ENCODE measurements at regions not wholly inside any gene's neighbourhood (a gene's known extent, or its start where the extent isn't known, plus 50 kb on each side); places are given as distances from the start of the nearest gene placed in this dataset.

GRCh38 chr15:29942143-29942542, 119.9 kb upstream of the TJP1 start:
- H3K27ac Mint-ChIP-seq, result no peak overlapping the region; a peak in 1 of 7 replicates
- no peaks in the 10 kb centered on the region for H3K27me3 ChIP-seq (ENCODE audit: insufficient read depth, low read length)
- H4K8ac ChIP-seq (replicated peaks; ENCODE audit: insufficient read length, low read depth, low read length), result no peak overlapping the region
- no peak overlapping the region for H2BK15ac ChIP-seq (ENCODE audit: low read depth, low read length)
- H4K5ac ChIP-seq (ENCODE audit: insufficient read length, low read depth, low read length), result no peak overlapping the region
- H3K4ac ChIP-seq (ENCODE audit: low read depth, low read length), result no peak overlapping the region
- H3K9me3 Mint-ChIP-seq, result no peaks in the 10 kb centered on the region
- H3K18ac ChIP-seq (ENCODE audit: insufficient read length, low read depth, low read length), result no peak overlapping the region
- no CpG with 5 or more reads among the region's 3 CpGs for WGBS (ENCODE audit: extremely low coverage, insufficient read length, low lambda C conversion rate)
- no peak overlapping the region for H2BK12ac ChIP-seq (ENCODE audit: insufficient read length, low read depth, low read length)
- H3K27ac ChIP-seq (ENCODE audit: insufficient read length, low read depth, low read length), result no peak overlapping the region
- no peaks in the 10 kb centered on the region for H3K79me2 ChIP-seq (ENCODE audit: insufficient read depth, low read length)
- no peak overlapping the region for H2BK20ac ChIP-seq (ENCODE audit: low read depth, low read length, poor library complexity, severe bottlenecking)
- no peak overlapping the region for H3K23ac ChIP-seq (ENCODE audit: insufficient read length, low read depth, low read length)
- H2AK5ac ChIP-seq (ENCODE audit: insufficient read length, low read length), result no peak overlapping the region
- H3K56ac ChIP-seq (ENCODE audit: insufficient read length, low read depth, low read length), result no peak overlapping the region
- no peaks in the 10 kb centered on the region for H3K4me1 ChIP-seq (ENCODE audit: insufficient read depth, low read length)
- no peaks in the 10 kb centered on the region for H4K20me1 ChIP-seq (ENCODE audit: control insufficient read depth, insufficient read depth, insufficient read length)
- H3K9ac ChIP-seq (ENCODE audit: extremely low read depth, insufficient read length, low read length), result no peak overlapping the region
- no peak overlapping the region for H3K4me3 Mint-ChIP-seq
- DNase-seq, result no peak
- no peaks in the 10 kb centered on the region for H3K27me3 Mint-ChIP-seq (ENCODE audit: low read depth)
- H3K9me3 ChIP-seq (ENCODE audit: control insufficient read depth, low read depth, low read length), result no peaks in the 10 kb centered on the region
- no peaks in the 10 kb centered on the region for H3K4me1 Mint-ChIP-seq
- no peak overlapping the region for H3T11ph ChIP-seq (ENCODE audit: low read length)
- H3K23me2 ChIP-seq (ENCODE audit: insufficient read length, low read depth, low read length, poor library complexity, severe bottlenecking), result no peaks in the 10 kb centered on the region
- no peaks in the 10 kb centered on the region for H3K79me1 ChIP-seq (ENCODE audit: insufficient read depth, low read depth, low read length, poor library complexity, severe bottlenecking)
- no peak overlapping the region for H2BK120ac ChIP-seq (ENCODE audit: low read depth, low read length, poor library complexity, severe bottlenecking)
- no peak overlapping the region for H3K14ac ChIP-seq (ENCODE audit: insufficient read depth, low read length)
- no peak overlapping the region for H3K4me2 ChIP-seq (ENCODE audit: insufficient read depth, insufficient read length, low read length)
- no peak overlapping the region for H2BK5ac ChIP-seq (ENCODE audit: insufficient read length, low read length)
- TF ChIP-seq CTCF (conservative IDR thresholded peaks at IDR 0.05), result peak; percentile 65
- H3K36me3 Mint-ChIP-seq (ENCODE audit: insufficient read depth in 1 of 3, low read depth in 3 of 3), result no peaks in the 10 kb centered on the region
- no peak overlapping the region for H2AFZ ChIP-seq (ENCODE audit: low read length)
- no peak overlapping the region for H4K91ac ChIP-seq (ENCODE audit: insufficient read length, low read depth, low read length)
